Mesenchymal stem cell (in vitro differentiated cells and primary cell): ENCODE measurements at regions not wholly inside any gene's neighbourhood (a gene's known extent, or its start where the extent isn't known, plus 50 kb on each side); places are given as distances from the start of the nearest gene placed in this dataset.
A peak's percentile ranks its signal among the peaks of the same experiment; 100 is the strongest.

Source experiments
- DNase-seq: peaks from one replicate; pipeline ENCODE4 v3.0.0-alpha.2; 2013
- H2AFZ ChIP-seq: one replicate; pipeline ENCODE4 v1.6.1; 2013; ENCODE audit warnings: low read depth, mild to moderate bottlenecking, control low read depth, inconsistent platforms, low read length, moderate library complexity
- H2AK5ac ChIP-seq: 2 replicates; pipeline ENCODE4 v1.6.1; 2013; ENCODE audit warnings: low read length, moderate library complexity, mild to moderate bottlenecking, inconsistent platforms; ENCODE audit not compliant: severe bottlenecking
- H2BK120ac ChIP-seq: one replicate; pipeline ENCODE4 v1.6.1; 2013; ENCODE audit warnings: low read depth, mild to moderate bottlenecking, inconsistent platforms, low read length, moderate library complexity
- H2BK12ac ChIP-seq, 2 experiments: one replicate each; pipeline ENCODE4 v1.6.1; 2013; ENCODE audit warnings: inconsistent platforms in 2 of 2, low read length in 2 of 2, mild to moderate bottlenecking in 2 of 2, moderate library complexity in 2 of 2, control low read depth in 1 of 2
- H2BK15ac ChIP-seq: one replicate; pipeline ENCODE4 v1.6.1; 2013; ENCODE audit warnings: mild to moderate bottlenecking, low read depth, inconsistent platforms; ENCODE audit not compliant: poor library complexity, severe bottlenecking
- H2BK5ac ChIP-seq: 2 replicates; pipeline ENCODE4 v1.6.1; 2013; ENCODE audit warnings: low read depth, mild to moderate bottlenecking, low read length, control low read depth, inconsistent platforms; ENCODE audit not compliant: poor library complexity, severe bottlenecking
- H3K14ac ChIP-seq, 2 experiments: one replicate each; pipeline ENCODE4 v1.6.1; 2013; ENCODE audit warnings: inconsistent platforms in 2 of 2, low read length in 2 of 2, control low read depth in 1 of 2, mild to moderate bottlenecking in 1 of 2, moderate library complexity in 1 of 2
- H3K18ac ChIP-seq, 2 experiments: one replicate each; pipeline ENCODE4 v1.6.1; 2013; ENCODE audit warnings: inconsistent platforms in 2 of 2, low read length in 2 of 2, control low read depth in 1 of 2, low read depth in 1 of 2, mild to moderate bottlenecking in 1 of 2
- H3K23ac ChIP-seq, 2 experiments: one replicate each; pipeline ENCODE4 v1.6.1; 2013; ENCODE audit warnings: inconsistent platforms in 2 of 2, low read length in 2 of 2, mild to moderate bottlenecking in 2 of 2, moderate library complexity in 2 of 2, control low read depth in 1 of 2
- H3K27ac ChIP-seq: 2 replicates; pipeline ENCODE4 v1.5.1; 2013; ENCODE audit warnings: mild to moderate bottlenecking, moderate library complexity, low read length, control low read depth, inconsistent platforms; ENCODE audit not compliant: poor library complexity, severe bottlenecking
- H3K27me3 ChIP-seq, 2 experiments: 2 replicates each; pipeline versions ENCODE4 v1.6.1 to v1.7.0; 2013; ENCODE audit warnings: low read length in 2 of 2, mild to moderate bottlenecking in 2 of 2, moderate library complexity in 2 of 2, control low read depth in 1 of 2, inconsistent platforms in 1 of 2; ENCODE audit not compliant: control insufficient read depth in 1 of 2, insufficient read depth in 1 of 2
- H3K36me3 ChIP-seq, 2 experiments: 2 replicates each; pipeline versions ENCODE4 v1.6.1 to v1.7.0; 2013; ENCODE audit warnings: low read length in 2 of 2, control low read depth in 1 of 2, inconsistent platforms in 1 of 2, low read depth in 1 of 2, mild to moderate bottlenecking in 1 of 2; ENCODE audit not compliant: insufficient read depth in 2 of 2, control insufficient read depth in 1 of 2
- H3K4ac ChIP-seq, 2 experiments: one replicate each; pipeline ENCODE4 v1.6.1; 2013; ENCODE audit warnings: inconsistent platforms in 2 of 2, low read length in 2 of 2, mild to moderate bottlenecking in 2 of 2, moderate library complexity in 2 of 2, control low read depth in 1 of 2, low read depth in 1 of 2
- H3K4me1 ChIP-seq: 2 replicates; pipeline ENCODE4 v1.6.1; 2013; ENCODE audit warnings: low read depth, low read length, control low read depth; ENCODE audit not compliant: control insufficient read depth, insufficient read depth
- H3K4me2 ChIP-seq: 2 replicates; pipeline ENCODE4 v1.6.1; 2013; ENCODE audit warnings: low read length, mild to moderate bottlenecking, inconsistent platforms; ENCODE audit not compliant: poor library complexity, severe bottlenecking
- H3K4me3 ChIP-seq, 2 experiments: 2 replicates each; pipeline versions ENCODE4 v1.5.1 to v1.7.0; 2013; ENCODE audit warnings: low read length in 2 of 2, mild to moderate bottlenecking in 2 of 2, control low read depth in 1 of 2, low read depth in 1 of 2; ENCODE audit not compliant: insufficient read depth in 1 of 2
- H3K79me1 ChIP-seq: replicated peaks from 2 replicates; pipeline ENCODE4 v1.6.1; 2013; ENCODE audit warnings: mild to moderate bottlenecking, control low read depth, low read length, inconsistent platforms; ENCODE audit not compliant: poor library complexity, severe bottlenecking
- H3K9ac ChIP-seq: 2 replicates; pipeline ENCODE4 v1.7.0; 2013; ENCODE audit warnings: mild to moderate bottlenecking, low read length, moderate library complexity
- H3K9me3 ChIP-seq: 2 replicates; pipeline ENCODE4 v1.7.0; 2013; ENCODE audit warnings: mild to moderate bottlenecking, low read length; ENCODE audit not compliant: control insufficient read depth
- H4K8ac ChIP-seq: one replicate; pipeline ENCODE4 v1.6.1; 2013; ENCODE audit warnings: inconsistent platforms, mild to moderate bottlenecking, low read length, moderate library complexity
- H4K91ac ChIP-seq: one replicate; pipeline ENCODE4 v1.6.1; 2013; ENCODE audit warnings: mild to moderate bottlenecking, low read length, inconsistent platforms
- WGBS: methylation state at CpG from one replicate; pipeline ENCODE4 v1.1.7; 2013; ENCODE audit warnings: mixed read lengths; 5-methylcytosine and 5-hydroxymethylcytosine counted together

DNA sequence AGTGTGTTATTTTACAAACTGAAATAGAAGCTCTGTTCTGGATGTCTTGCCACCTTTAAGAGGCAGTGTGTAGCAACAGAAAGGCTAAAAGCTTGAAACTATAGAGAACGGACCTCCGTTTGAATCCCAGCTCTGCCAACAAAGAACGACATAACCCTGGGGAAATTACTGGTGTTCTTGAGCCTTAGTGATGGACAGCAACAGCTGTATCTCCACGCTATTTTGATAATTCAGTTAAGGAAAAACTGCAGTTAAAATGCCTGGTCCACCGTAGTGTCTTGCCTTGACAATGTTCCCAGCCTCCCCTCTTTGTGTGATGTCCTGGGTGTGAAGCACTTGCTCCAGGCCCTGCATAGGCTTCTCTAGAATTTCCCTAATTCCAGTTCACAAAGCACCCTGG lies 256.8 kb upstream of the HS3ST1 start:
- Histone ChIP-seq H3K9me3 (no peaks in the 10 kb centered on the region), H3K4me1 (no peaks in the 10 kb centered on the region), H3K4ac (no peak overlapping the region), H2AFZ (no peak overlapping the region), H2BK15ac (no peak overlapping the region), H2AK5ac (no peak overlapping the region), H3K36me3 (no peaks in the 10 kb centered on the region), H3K79me1 (no peaks in the 10 kb centered on the region), H3K23ac (no peak overlapping the region), H2BK5ac (no peak overlapping the region), H2BK120ac (no peak overlapping the region), H3K4me3 (no peak overlapping the region), H3K14ac (no peak overlapping the region), H2BK12ac (no peak overlapping the region), H3K27me3 (no peaks in the 10 kb centered on the region), H3K18ac (no peak overlapping the region), H3K27ac (no peak overlapping the region), H4K8ac (no peak overlapping the region), H4K91ac (no peak overlapping the region), H3K4me2 (no peak overlapping the region), H3K9ac (no peak overlapping the region)
- WGBS, result 88% methylated on average over 5 of the region's 5 CpGs
- no peak for DNase-seq

DNA sequence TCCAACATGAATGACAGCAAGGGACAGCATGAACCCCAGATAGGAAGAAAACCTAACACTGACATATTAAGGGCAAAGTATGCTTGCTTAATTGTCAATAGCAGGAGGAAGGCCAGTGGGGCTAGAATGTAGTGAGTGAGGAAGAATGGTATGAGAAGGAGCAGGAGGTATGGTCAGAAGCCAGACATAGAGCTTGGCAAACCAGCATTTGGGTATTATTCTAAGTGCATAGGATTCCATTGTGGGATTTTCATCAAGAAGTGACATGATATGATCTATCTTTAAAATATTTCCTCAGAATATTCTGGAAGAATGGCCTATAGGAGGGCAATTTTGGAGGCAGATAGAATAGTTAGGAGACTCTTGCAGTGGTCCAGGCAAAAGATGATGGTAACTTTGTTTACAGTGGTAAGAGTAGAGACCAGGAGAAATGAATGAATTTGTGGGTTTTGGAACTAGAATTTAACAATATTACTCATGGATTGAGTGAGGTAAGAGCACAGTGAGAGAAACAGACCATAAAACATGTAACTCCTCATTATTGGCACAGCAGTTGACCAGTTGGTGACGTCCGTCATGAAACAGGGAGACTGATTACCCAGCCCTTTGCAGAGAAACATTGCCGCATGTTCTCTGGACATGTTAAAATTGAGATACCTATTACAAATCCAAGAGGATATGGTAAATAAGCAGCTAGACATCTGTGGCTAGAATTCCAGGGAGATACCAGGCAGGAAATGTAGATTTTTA lies 246.5 kb upstream of the HS3ST1 start:
- H3K23ac ChIP-seq, result no peak overlapping the region
- no peak overlapping the region for H3K4me2 ChIP-seq
- no peak overlapping the region for H3K27ac ChIP-seq
- no peaks in the 10 kb centered on the region for H3K27me3 ChIP-seq
- no peaks in the 10 kb centered on the region for H3K36me3 ChIP-seq
- no peak overlapping the region for H2AK5ac ChIP-seq
- no peak overlapping the region for H3K18ac ChIP-seq
- no peak overlapping the region for H2BK12ac ChIP-seq
- no peak overlapping the region for H3K9ac ChIP-seq
- H4K91ac ChIP-seq, result no peak overlapping the region
- no peak overlapping the region for H2BK15ac ChIP-seq
- H2AFZ ChIP-seq, result no peak overlapping the region
- H3K4ac ChIP-seq, result no peak overlapping the region
- H3K4me3 ChIP-seq, result no peak overlapping the region
- no peaks in the 10 kb centered on the region for H3K4me1 ChIP-seq
- no peak overlapping the region for H2BK5ac ChIP-seq
- H3K79me1 ChIP-seq, result no peaks in the 10 kb centered on the region
- H2BK120ac ChIP-seq, result no peak overlapping the region
- no peak overlapping the region for H4K8ac ChIP-seq
- no peak for DNase-seq
- 90% methylated on average over 3 of the region's 3 CpGs for WGBS
- no peaks in the 10 kb centered on the region for H3K9me3 ChIP-seq
- H3K14ac ChIP-seq, result peak overlapping the region in 1 of 2 experiments; percentile 84

DNA sequence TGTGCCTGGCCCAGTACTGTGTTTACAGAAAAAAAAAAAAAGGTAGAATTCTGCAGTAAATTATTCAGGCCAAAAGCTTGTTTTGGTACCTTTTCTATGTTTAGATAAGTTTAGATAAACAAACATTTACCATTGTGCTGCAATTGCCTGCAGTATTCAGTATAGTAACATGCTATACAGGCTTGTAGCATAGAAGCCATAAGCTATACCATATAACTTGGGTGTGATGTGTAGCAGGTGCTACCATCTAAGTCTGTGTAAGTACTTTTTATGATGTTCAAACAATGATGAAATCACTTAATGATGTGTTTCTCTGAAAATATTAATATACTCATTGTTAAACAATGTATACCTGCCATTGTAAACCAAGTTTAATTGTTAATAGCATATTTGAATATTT lies 241.6 kb upstream of the HS3ST1 start:
- no peak overlapping the region for H2AK5ac ChIP-seq
- H3K9me3 ChIP-seq, result no peaks in the 10 kb centered on the region
- no peak overlapping the region for H3K4me2 ChIP-seq
- no peaks in the 10 kb centered on the region for H3K36me3 ChIP-seq
- H4K8ac ChIP-seq, result no peak overlapping the region
- H2BK5ac ChIP-seq, result no peak overlapping the region
- H3K27ac ChIP-seq, result no peak overlapping the region
- DNase-seq, result no peak
- H3K9ac ChIP-seq, result no peak overlapping the region
- no peak overlapping the region for H4K91ac ChIP-seq
- H2BK12ac ChIP-seq, result no peak overlapping the region
- H3K79me1 ChIP-seq, result no peaks in the 10 kb centered on the region
- no peaks in the 10 kb centered on the region for H3K27me3 ChIP-seq
- H3K4me3 ChIP-seq, result no peak overlapping the region
- H3K4ac ChIP-seq, result no peak overlapping the region
- H3K4me1 ChIP-seq, result no peaks in the 10 kb centered on the region
- H3K23ac ChIP-seq, result no peak overlapping the region
- H2AFZ ChIP-seq, result no peak overlapping the region
- H2BK120ac ChIP-seq, result no peak overlapping the region
- H2BK15ac ChIP-seq, result no peak overlapping the region
- H3K18ac ChIP-seq, result no peak overlapping the region
- no peak overlapping the region for H3K14ac ChIP-seq

DNA sequence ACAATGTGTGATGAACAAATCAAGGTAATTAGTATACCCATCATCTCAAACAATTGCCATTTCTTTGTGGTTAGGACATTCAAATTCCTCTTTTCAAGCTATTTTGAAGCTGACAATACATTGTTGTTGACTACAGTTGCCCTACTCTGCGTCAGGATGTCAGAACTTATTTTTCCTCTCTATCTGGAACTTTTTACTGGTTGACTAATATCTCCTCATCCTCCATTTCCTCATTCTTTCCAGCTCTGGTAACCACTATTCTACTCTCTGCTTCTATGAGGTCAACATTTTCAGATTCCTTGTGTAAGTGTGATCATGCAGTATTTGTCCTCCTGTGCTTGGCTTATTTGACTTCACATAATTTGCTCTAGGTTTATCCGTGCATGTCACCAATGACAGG lies 240.5 kb upstream of the HS3ST1 start:
- Histone ChIP-seq H2BK12ac (no peak overlapping the region), H3K79me1 (no peaks in the 10 kb centered on the region), H3K14ac (no peak overlapping the region), H3K4ac (no peak overlapping the region), H2AFZ (no peak overlapping the region), H3K4me3 (no peak overlapping the region), H3K4me2 (no peak overlapping the region), H3K18ac (no peak overlapping the region), H3K4me1 (no peaks in the 10 kb centered on the region), H3K23ac (no peak overlapping the region), H3K36me3 (no peaks in the 10 kb centered on the region), H2BK5ac (no peak overlapping the region), H2BK15ac (no peak overlapping the region), H2AK5ac (no peak overlapping the region), H3K27ac (no peak overlapping the region), H3K9ac (no peak overlapping the region), H4K91ac (no peak overlapping the region), H2BK120ac (no peak overlapping the region), H4K8ac (no peak overlapping the region), H3K9me3 (no peaks in the 10 kb centered on the region), H3K27me3 (no peaks in the 10 kb centered on the region)
- DNase-seq, result peak; percentile 56
- WGBS, result 81% methylated on average over 2 of the region's 2 CpGs
